ENCODE measurements at regions not wholly inside any gene's neighbourhood (a gene's known extent, or its start where the extent isn't known, plus 50 kb on each side); places are given as distances from the start of the nearest gene placed in this dataset.

GRCh38 chr2:158011055-158011771 is 90.5 kb upstream of the UPP2 start:
- intact Hi-C loops (cut with DNase I), result loop anchor here (5.0 kb wide), 1 partner anchor 234 kb away; no protein-coding TSS in a partner anchor
- DNase-seq, result no peak

- DNase-seq, result no peak
- intact Hi-C loops (cut with DNase I), result loop anchor here (5.0 to 10.0 kb wide), 2 partner anchors 502 to 705 kb away; no protein-coding TSS in a partner anchor
These were observed 92.3 kb upstream of the UPP2 start for GRCh38 chr2:158009399-158009798.

DNA sequence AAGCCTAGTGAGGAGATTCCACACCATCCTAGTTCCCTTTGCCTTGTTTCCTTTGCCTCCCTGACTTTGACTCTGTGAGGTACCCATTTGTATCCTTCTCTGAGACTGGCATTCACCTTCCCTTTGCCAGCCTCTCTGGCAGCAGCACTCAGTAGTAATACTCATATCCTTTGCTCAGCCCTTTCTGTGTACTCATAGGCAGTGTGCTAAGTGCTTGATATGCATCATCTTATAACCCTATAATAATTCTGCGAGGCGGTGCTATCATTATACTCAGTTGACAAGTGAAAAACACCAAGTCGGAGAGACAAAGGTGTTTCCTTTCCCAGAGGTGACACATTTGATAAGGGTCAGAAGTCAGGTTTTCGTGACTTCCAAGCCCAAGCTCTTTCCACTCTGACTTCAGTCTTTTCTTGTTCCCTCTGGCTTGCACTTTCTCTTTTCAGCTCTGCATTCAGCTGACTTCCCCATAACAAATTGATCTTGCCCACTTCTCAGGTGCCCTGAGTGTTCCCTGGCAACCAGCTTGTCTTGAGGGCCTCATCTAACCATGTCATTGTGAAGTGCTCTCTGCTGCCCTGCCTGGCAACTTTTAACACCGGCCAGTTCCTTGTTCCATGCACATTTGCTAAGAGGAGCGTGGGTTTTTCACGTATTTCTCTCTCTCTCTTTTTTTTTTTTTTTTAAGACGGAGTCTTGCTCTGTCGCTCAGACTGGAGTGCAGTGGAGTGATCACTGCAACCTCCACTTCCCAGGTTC is 94.5 kb upstream of the UPP2 start:
- DNase-seq, result no peak
- intact Hi-C loops (cut with DNase I), result loop anchor here (5.0 to 10.0 kb wide), 2 partner anchors 500 to 702 kb away; no protein-coding TSS in a partner anchor

DNA sequence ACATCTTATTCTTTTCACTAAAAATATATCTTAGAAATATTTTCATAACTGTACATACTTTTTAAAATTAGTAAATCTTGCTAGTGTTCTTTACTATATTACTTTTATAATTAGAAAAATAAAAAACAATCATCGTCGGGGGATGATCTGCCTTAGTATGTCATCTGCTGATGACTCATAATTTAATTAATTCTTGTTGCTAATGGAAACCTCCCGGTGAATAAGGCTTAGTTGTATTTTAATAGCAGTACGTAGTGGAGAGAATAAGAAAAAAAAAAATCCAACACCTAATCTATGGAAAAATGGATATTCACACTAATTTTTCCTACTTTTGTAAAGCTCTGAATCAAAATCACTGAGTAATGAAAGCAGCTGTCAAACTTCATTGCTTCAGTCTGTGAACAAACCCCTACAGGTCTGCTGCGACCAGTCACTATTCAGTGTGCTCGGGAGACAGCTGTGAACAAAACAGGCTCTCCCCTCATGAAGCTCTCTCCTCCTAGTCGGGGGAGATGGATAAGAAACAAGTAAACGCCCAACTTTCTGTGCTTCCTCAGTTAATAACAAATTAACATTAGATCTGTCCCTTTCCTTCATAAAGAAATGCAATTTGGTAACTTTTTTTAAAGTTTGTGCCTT is 97.4 kb upstream of the UPP2 start:
- no peak for DNase-seq
- intact Hi-C loops (cut with DNase I), result loop anchor here (10.0 kb wide), 1 partner anchor 699 kb away; no protein-coding TSS in a partner anchor

GRCh38 chr2:158002079-158002478 is 99.6 kb upstream of the UPP2 start:
- no peak for DNase-seq
- intact Hi-C loops (cut with DNase I), result loop anchor here (10.0 kb wide), 1 partner anchor 697 kb away; no protein-coding TSS in a partner anchor

- DNase-seq, result no peak
- intact Hi-C loops (cut with DNase I), result no loop called here
These were observed 104.9 kb upstream of the UPP2 start for GRCh38 chr2:157996799-157997198.

GRCh38 chr2:157995117-157995516 is 106.6 kb upstream of the UPP2 start:
- DNase-seq, result no peak

DNA sequence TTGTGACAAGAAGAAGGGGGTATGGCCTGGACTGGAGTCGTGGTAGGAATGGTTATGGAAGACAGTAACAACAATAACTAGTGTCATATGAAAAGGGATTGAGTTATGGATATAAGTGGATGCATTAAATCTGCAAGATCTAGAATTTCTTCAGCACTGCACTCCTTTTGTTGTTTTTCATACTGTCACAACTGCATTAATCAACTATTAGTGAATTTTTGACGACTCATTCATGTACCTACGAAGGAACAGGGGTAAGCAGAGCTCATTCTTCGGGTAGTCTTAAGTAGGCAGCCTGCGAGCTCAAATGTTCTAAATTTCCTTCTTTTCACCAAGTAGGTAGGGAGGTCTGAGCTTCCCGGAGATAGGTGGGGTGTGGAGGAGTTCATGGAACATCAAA is 109.7 kb upstream of the UPP2 start:
- intact Hi-C loops (cut with DNase I), result no loop called here
- DNase-seq, result peak in 10 of 42 donors; percentile 11 to 47 (median 26)

More at GRCh38 chr2:157995117-157995516, 106.6 kb upstream of the UPP2 start:
- intact Hi-C loops (cut with DNase I), result no loop called here

DNA sequence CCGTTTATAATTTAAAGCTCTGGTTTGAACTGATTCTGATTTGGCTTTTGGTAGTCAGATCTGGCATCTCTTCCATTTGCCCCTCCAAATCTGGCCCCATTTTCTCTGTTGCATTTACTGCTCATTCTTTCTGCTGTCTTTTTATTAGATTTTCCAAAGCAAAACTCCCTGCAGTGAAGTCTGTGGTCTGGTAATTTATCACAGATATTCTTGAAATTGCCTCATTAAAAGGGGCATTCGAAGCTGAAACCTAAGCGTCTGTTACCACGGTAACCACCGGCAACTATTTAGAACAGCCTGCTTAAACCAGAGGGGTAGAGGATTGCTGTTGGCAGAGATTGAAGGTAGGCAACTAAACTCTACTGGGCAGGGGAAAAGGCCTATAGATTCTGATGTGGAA is 111.5 kb upstream of the UPP2 start:
- intact Hi-C loops (cut with DNase I), result no loop called here

DNA sequence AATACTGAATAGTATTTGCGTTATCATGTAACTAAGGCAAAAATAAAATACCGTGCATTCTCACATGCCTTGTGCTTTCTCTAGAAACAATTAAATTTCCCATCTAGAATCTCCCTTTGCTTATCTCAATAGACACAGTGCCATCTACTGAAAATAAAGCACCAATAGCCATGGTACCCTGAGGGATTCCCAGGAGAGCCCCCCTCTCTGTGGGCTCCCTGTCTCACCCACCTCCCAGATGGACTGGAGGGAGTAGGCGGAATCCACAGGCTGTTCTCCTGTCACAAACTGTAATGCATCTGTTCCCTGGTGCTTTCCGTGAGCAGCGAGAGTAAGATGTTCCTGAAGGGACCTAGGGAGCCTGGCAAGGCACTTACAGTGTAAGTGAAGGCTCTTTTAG is 112.4 kb upstream of the UPP2 start:
- peak in 1 of 42 donors; percentile 6 for DNase-seq

More for the DNA sequence above, 111.5 kb upstream of the UPP2 start:
- DNase-seq, result no peak

GRCh38 chr2:157986761-157987160 is 110.6 kb upstream of the ACVR1 start:
- intact Hi-C loops (cut with DNase I), result no loop called here
- DNase-seq, result no peak

More for the DNA sequence above, 112.4 kb upstream of the UPP2 start:
- intact Hi-C loops (cut with DNase I), result no loop called here

- intact Hi-C loops (cut with DNase I), result no loop called here
- no peak for DNase-seq
These were observed 108.7 kb upstream of the ACVR1 start for GRCh38 chr2:157984866-157985265.

- no peak for DNase-seq
- intact Hi-C loops (cut with DNase I), result no loop called here
These were observed 103.9 kb upstream of the ACVR1 start for GRCh38 chr2:157980020-157980419.

- intact Hi-C loops (cut with DNase I), result no loop called here
- DNase-seq, result no peak
These were observed 95.6 kb upstream of the ACVR1 start for GRCh38 chr2:157971702-157972101.

DNA sequence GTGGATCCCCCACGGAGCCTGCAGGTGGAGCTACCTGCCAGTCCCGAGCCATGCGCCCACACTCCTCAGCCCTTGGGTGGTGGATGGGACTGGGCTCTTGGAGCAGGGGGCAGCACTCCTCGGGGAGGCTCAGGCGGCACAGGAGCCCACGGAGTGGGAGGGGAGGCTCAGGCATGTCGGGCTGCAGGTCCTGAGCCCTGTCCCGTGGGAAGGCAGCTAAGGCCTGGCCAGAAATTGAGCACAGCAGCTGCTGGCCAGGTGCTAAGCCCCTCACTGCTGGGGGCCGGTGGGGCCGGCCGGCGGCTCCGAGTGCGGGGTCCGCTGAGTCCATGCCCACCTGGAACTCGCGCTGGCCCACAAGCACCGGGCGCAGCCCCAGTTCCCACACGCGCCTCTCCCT is 91.7 kb upstream of the ACVR1 start:
- no peak for DNase-seq
- intact Hi-C loops (cut with DNase I), result no loop called here

DNA sequence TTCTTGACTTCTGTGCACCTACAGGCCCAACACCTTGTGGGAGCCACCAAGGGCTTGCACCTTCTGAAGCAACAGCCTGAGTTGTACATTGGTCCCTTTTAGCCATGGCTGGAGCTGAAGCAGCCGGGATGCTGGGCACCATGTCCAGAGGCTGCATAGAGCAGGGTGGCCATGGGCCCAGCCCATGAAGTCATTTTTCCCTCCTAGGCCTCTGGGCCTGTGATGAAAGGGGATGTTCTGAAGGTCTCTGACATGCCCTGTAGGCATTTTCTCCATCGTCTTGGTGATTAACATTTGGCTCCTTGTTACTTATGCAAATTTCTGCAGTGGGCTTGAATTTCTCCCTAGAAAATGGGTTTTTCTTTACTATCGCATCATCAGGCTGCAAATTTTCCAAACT is 83.1 kb upstream of the ACVR1 start:
- intact Hi-C loops (cut with DNase I), result no loop called here
- no peak for DNase-seq

- intact Hi-C loops (cut with DNase I), result no loop called here
- no peak for DNase-seq
These were observed 81.5 kb upstream of the ACVR1 start for GRCh38 chr2:157957596-157957995.

GRCh38 chr2:157952558-157952957 is 76.4 kb upstream of the ACVR1 start:
- no peak for DNase-seq
- intact Hi-C loops (cut with DNase I), result no loop called here

DNA sequence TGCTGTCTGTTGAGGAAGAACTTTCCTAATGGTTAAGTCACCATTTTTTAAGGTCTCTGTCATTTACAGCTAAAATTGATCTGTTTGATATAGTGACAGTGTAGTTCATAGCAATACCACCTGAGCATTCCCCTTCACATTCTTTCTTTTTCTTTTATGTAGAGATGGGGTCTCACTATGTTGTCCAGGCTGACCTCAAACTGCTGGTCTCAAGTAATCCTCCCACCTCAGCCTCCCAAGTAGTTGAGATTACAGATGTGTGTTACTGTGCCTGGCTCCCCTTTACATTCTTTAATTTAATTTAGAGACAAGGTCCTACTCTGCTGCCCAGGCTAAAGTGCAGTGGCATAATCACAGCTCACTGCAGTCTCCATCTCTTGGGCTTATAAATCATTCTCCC is 72.7 kb upstream of the ACVR1 start:
- intact Hi-C loops (cut with DNase I), result no loop called here

More for the DNA sequence above, 72.7 kb upstream of the ACVR1 start:
- DNase-seq, result no peak

Measured in head of caudate nucleus (tissue), 42 donors.